ENCODE measurements at regions not wholly inside any gene's neighbourhood (a gene's known extent, or its start where the extent isn't known, plus 50 kb on each side); places are given as distances from the start of the nearest gene placed in this dataset.

DNA sequence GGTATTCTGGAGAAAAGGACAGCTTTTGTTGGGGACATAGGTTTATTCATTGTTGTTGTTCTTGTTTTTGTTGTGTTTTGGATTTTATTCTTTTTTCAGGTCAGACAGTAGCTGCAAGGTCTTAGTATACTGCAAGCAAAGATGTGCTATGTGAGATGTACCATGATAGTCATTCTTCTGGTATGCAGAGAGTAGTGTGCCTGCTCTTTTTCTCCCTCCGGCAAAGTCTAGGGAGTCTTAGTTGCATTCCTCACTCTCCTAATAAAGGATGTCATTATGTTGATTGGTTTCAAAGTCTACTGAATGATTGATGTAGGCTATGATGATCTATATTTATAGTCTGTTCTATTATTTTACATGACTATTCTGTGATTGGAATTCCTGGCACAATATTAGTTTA lies 119.9 kb upstream of the POF1B start:
- H3K27ac Mint-ChIP-seq = no peak overlapping the region
- CTCF ChIA-PET = no interaction called here

More for the DNA sequence above, 119.9 kb upstream of the POF1B start:
- no peaks in the 10 kb centered on the region for H3K27me3 Mint-ChIP-seq (ENCODE audit: low read depth)
- no peak for DNase-seq (ENCODE audit: low spot score)
- TF ChIP-seq MLX (CRISPR knock-in tag; IDR thresholded peaks at IDR 0.05) (no peak), PRDM15 (CRISPR knock-in tag; IDR thresholded peaks at IDR 0.05) (no peak), IRF2 (CRISPR knock-in tag; IDR thresholded peaks at IDR 0.05; ENCODE audit: borderline replicate concordance, low read depth) (no peak), KAT7 (CRISPR knock-in tag; IDR thresholded peaks at IDR 0.05; ENCODE audit: borderline replicate concordance) (no peak), ZBTB43 (CRISPR knock-in tag; IDR thresholded peaks at IDR 0.05) (no peak), ZNF396 (CRISPR knock-in tag; IDR thresholded peaks at IDR 0.05; ENCODE audit: borderline replicate concordance) (no peak), JUN (CRISPR knock-in tag; IDR thresholded peaks at IDR 0.05) (no peak), ATF2 (CRISPR knock-in tag; IDR thresholded peaks at IDR 0.05; ENCODE audit: borderline replicate concordance, low read depth) (no peak), OVOL2 (CRISPR knock-in tag; IDR thresholded peaks at IDR 0.05; ENCODE audit: borderline replicate concordance) (no peak)
- TF ChIP-seq, protein P1, sequence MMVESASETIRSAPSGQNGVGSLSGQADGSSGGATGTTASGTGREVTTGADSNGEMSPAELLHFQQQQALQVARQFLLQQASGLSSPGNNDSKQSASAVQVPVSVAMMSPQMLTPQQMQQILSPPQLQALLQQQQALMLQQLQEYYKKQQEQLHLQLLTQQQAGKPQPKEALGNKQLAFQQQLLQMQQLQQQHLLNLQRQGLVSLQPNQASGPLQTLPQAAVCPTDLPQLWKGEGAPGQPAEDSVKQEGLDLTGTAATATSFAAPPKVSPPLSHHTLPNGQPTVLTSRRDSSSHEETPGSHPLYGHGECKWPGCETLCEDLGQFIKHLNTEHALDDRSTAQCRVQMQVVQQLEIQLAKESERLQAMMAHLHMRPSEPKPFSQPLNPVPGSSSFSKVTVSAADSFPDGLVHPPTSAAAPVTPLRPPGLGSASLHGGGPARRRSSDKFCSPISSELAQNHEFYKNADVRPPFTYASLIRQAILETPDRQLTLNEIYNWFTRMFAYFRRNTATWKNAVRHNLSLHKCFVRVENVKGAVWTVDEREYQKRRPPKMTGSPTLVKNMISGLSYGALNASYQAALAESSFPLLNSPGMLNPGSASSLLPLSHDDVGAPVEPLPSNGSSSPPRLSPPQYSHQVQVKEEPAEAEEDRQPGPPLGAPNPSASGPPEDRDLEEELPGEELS (CRISPR knock-in tag; IDR thresholded peaks at IDR 0.05) = no peak
- TF ChIP-seq, protein P2, sequence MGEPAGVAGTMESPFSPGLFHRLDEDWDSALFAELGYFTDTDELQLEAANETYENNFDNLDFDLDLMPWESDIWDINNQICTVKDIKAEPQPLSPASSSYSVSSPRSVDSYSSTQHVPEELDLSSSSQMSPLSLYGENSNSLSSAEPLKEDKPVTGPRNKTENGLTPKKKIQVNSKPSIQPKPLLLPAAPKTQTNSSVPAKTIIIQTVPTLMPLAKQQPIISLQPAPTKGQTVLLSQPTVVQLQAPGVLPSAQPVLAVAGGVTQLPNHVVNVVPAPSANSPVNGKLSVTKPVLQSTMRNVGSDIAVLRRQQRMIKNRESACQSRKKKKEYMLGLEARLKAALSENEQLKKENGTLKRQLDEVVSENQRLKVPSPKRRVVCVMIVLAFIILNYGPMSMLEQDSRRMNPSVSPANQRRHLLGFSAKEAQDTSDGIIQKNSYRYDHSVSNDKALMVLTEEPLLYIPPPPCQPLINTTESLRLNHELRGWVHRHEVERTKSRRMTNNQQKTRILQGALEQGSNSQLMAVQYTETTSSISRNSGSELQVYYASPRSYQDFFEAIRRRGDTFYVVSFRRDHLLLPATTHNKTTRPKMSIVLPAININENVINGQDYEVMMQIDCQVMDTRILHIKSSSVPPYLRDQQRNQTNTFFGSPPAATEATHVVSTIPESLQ (CRISPR knock-in tag; IDR thresholded peaks at IDR 0.05) = no peak
- TF ChIP-seq, protein P3, sequence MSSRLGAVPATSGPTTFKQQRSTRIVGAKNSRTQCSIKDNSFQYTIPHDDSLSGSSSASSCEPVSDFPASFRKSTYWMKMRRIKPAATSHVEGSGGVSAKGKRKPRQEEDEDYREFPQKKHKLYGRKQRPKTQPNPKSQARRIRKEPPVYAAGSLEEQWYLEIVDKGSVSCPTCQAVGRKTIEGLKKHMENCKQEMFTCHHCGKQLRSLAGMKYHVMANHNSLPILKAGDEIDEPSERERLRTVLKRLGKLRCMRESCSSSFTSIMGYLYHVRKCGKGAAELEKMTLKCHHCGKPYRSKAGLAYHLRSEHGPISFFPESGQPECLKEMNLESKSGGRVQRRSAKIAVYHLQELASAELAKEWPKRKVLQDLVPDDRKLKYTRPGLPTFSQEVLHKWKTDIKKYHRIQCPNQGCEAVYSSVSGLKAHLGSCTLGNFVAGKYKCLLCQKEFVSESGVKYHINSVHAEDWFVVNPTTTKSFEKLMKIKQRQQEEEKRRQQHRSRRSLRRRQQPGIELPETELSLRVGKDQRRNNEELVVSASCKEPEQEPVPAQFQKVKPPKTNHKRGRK (CRISPR knock-in tag; IDR thresholded peaks at IDR 0.05; ENCODE audit: borderline replicate concordance) = no peak
- H3K36me3 Mint-ChIP-seq = no peaks in the 10 kb centered on the region
- no peak for ATAC-seq
- H3K4me1 Mint-ChIP-seq = 0 out of 2 replicates have a peak, but pooled peaks cover 4% of the 10 kb centered on the region
- no peak overlapping the region for H3K4me3 Mint-ChIP-seq
- no peaks in the 10 kb centered on the region for H3K9me3 Mint-ChIP-seq
- POLR2A ChIA-PET = no interaction called here

All from WTC11 (cell line).